LNCaP clone FGC (cell line): ENCODE measurements at regions not wholly inside any gene's neighbourhood (a gene's known extent, or its start where the extent isn't known, plus 50 kb on each side); places are given as distances from the start of the nearest gene placed in this dataset.

ENCODE experiments used
- DNase-seq: peaks from one replicate; pipeline ENCODE4 v3.0.0-alpha.2; 2011; ENCODE audit warnings: low read depth
- H3K4me3 ChIP-seq: 2 replicates; pipeline ENCODE4 v1.5.1; 2011; ENCODE audit warnings: mild to moderate bottlenecking, low read depth, low read length, control low read depth
- CTCF ChIP-seq: IDR thresholded peaks from 2 replicates; pipeline ENCODE4 v1.5.1; 2012; ENCODE audit warnings: mild to moderate bottlenecking; ENCODE audit not compliant: control insufficient read depth, insufficient read depth; ENCODE audit errors: extremely low read depth

- no peak for DNase-seq
- H3K4me3 ChIP-seq: no peak overlapping the region
- TF ChIP-seq CTCF: no peak
Measured at GRCh38 chr21:14842601-14843000, 222.2 kb downstream of the NRIP1 start.

- DNase-seq: no peak
- no peak overlapping the region for H3K4me3 ChIP-seq
- no peak for TF ChIP-seq CTCF
Measured at GRCh38 chr21:14841511-14842472, 223.0 kb downstream of the NRIP1 start.

GRCh38 chr21:14838400-14838799 is 226.4 kb downstream of the NRIP1 start:
- DNase-seq: no peak
- no peak for TF ChIP-seq CTCF
- H3K4me3 ChIP-seq: no peak overlapping the region

- no peak for TF ChIP-seq CTCF
Measured at GRCh38 chr21:14836950-14837349, 227.8 kb downstream of the NRIP1 start.

DNA sequence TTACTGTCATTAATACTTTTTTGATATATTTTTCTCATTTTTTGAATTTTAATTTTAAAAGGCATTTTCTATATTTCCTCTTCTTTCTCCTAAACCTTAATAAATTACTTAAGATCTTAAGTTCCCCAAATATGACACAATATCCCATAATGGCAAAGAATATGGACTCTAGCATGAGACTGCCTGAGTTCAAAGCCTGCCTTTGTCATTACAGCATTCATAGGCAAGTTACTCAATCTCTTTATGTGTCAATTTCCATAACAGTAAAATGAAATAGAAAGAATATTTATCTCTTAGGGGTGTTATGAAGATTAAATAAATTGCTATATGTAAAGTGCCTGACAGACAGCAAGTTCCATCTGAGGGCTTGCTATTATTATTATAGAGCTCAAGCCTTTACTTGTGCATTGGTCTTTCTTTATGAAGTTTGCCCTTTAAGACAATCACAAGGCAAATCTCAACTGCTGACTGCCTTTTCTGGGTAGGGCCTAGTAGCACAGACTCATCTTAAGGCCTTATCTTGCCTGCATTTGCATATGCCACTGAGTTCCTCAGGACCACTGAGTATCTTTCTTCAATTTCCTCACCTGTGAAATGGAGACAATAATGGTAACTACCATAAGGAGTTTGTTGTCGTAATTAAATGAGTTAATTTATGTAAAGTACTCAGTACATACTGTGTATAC is 231.0 kb downstream of the NRIP1 start:
- DNase-seq: no peak
- TF ChIP-seq CTCF: no peak
- no peak overlapping the region for H3K4me3 ChIP-seq

More at GRCh38 chr21:14836950-14837349, 227.8 kb downstream of the NRIP1 start:
- no peak overlapping the region for H3K4me3 ChIP-seq
- DNase-seq: no peak

DNA sequence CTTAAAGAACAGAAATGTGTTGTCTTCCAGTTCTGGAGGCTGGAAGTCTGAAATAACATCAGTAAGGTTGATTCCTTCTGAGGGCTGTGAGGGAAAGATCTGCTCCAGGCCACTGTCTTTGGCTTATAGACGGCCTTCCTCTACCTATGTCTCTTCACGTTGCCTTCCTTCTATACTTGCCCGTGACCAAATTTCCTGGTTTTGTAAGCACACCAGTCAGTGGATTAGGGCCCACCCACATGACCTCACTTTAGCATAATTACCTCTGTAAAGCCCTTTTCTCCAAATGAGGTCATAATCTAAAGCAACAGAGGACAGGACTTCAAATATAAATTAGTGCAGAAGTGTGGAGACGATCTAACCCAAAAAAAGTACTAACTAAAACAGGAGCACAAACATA is 231.6 kb downstream of the NRIP1 start:
- no peak for DNase-seq
- TF ChIP-seq CTCF: no peak
- H3K4me3 ChIP-seq: no peak overlapping the region
